ENCODE measurements at regions not wholly inside any gene's neighbourhood (a gene's known extent, or its start where the extent isn't known, plus 50 kb on each side); places are given as distances from the start of the nearest gene placed in this dataset.

DNA sequence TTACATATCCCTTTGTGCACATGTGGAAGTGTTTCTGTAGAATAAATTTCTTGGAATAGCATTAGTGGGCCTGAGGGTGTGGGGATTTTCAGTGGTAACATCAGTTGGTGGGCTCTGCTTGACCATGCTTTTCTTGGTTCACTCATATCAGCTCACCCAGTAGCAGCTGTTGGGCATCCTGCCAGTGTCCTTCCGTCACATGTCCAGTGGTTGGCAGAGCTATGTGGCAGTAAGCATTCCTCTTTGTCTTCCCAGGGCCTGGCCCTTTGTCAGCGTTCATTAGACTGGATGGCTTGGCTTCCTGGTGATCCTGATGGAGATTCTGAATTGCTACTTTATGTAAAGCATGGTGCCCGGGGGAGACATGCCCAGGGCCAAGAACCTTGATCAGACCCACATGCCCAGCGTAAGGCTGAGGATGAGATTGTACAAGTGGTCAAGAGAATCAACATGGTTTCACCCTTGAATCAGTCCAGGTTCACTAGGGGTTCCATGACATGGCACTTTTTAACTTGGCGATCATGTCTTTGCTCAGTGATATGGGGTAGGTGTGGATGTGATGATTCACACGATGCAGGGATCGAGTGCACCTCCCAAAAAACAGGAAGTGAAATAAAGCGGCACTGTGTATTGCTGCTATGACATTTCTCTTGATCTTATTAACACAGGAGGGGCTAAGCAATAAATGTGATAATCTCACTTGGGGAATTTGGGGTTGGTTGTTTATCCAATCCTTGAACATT lies 72.1 kb upstream of the IGFBP7 start:
- H3K4me1 ChIP-seq (ENCODE audit: insufficient read depth) = peaks cover 30% of the 10 kb centered on the region
- H3K79me2 ChIP-seq (replicated peaks; ENCODE audit: insufficient read depth) = no peaks in the 10 kb centered on the region
- H3K9me3 Mint-ChIP-seq = no peaks in the 10 kb centered on the region; the same call in 2 of the 3 replicates
- H3K27ac Mint-ChIP-seq = no peak overlapping the region
- H3K27me3 Mint-ChIP-seq (ENCODE audit: insufficient read depth, low read depth, poor library complexity) = no peaks in the 10 kb centered on the region
- H3K4me1 Mint-ChIP-seq = peaks cover 32% of the 10 kb centered on the region
- no peaks in the 10 kb centered on the region for H3K36me3 ChIP-seq (ENCODE audit: insufficient read depth)
- H3K9me2 ChIP-seq (ENCODE audit: insufficient read depth) = peaks cover 7% of the 10 kb centered on the region; the same call in 1 of the 2 replicates
- H3K27ac ChIP-seq (ENCODE audit: low read depth) = no peak overlapping the region
- H4K20me1 ChIP-seq (replicated peaks; ENCODE audit: insufficient read depth) = no peaks in the 10 kb centered on the region
- no peaks in the 10 kb centered on the region for H3K27me3 ChIP-seq (ENCODE audit: insufficient read depth)
- H3K4me3 Mint-ChIP-seq = no peak overlapping the region
- no peak overlapping the region for H2AFZ ChIP-seq
- no peak overlapping the region for H3K4me3 ChIP-seq
- no peak for DNase-seq (ENCODE audit: low spot score)
- H3K36me3 Mint-ChIP-seq (ENCODE audit: low read depth) = no peaks in the 10 kb centered on the region
- no peak overlapping the region for H3K4me2 ChIP-seq
- no peak for ATAC-seq
- TF ChIP-seq STAT1 (IDR thresholded peaks at IDR 0.05; ENCODE audit: unreplicated experiment) (no peak), CREB1 (CRISPR knock-in tag; IDR thresholded peaks at IDR 0.05; ENCODE audit: low read depth) (no peak), NANOG (IDR thresholded peaks at IDR 0.05; ENCODE audit: borderline replicate concordance) (no peak), EZH2phosphoT487 (IDR thresholded peaks at IDR 0.05; ENCODE audit: unreplicated experiment) (no peak), ZNF331 (CRISPR knock-in tag; IDR thresholded peaks at IDR 0.05; ENCODE audit: low read depth) (no peak), EZH2 (IDR thresholded peaks at IDR 0.05; ENCODE audit: low read depth, unreplicated experiment) (no peak), POLR2AphosphoS5 (IDR thresholded peaks at IDR 0.05; ENCODE audit: low read depth) (no peak), ZNF114 (CRISPR knock-in tag; IDR thresholded peaks at IDR 0.05) (no peak), JUNB (IDR thresholded peaks at IDR 0.05; ENCODE audit: unreplicated experiment) (no peak)
- TF ChIP-seq, protein P1, sequence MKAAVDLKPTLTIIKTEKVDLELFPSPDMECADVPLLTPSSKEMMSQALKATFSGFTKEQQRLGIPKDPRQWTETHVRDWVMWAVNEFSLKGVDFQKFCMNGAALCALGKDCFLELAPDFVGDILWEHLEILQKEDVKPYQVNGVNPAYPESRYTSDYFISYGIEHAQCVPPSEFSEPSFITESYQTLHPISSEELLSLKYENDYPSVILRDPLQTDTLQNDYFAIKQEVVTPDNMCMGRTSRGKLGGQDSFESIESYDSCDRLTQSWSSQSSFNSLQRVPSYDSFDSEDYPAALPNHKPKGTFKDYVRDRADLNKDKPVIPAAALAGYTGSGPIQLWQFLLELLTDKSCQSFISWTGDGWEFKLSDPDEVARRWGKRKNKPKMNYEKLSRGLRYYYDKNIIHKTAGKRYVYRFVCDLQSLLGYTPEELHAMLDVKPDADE (IDR thresholded peaks at IDR 0.05) = no peak
- TF ChIP-seq, protein P2, sequence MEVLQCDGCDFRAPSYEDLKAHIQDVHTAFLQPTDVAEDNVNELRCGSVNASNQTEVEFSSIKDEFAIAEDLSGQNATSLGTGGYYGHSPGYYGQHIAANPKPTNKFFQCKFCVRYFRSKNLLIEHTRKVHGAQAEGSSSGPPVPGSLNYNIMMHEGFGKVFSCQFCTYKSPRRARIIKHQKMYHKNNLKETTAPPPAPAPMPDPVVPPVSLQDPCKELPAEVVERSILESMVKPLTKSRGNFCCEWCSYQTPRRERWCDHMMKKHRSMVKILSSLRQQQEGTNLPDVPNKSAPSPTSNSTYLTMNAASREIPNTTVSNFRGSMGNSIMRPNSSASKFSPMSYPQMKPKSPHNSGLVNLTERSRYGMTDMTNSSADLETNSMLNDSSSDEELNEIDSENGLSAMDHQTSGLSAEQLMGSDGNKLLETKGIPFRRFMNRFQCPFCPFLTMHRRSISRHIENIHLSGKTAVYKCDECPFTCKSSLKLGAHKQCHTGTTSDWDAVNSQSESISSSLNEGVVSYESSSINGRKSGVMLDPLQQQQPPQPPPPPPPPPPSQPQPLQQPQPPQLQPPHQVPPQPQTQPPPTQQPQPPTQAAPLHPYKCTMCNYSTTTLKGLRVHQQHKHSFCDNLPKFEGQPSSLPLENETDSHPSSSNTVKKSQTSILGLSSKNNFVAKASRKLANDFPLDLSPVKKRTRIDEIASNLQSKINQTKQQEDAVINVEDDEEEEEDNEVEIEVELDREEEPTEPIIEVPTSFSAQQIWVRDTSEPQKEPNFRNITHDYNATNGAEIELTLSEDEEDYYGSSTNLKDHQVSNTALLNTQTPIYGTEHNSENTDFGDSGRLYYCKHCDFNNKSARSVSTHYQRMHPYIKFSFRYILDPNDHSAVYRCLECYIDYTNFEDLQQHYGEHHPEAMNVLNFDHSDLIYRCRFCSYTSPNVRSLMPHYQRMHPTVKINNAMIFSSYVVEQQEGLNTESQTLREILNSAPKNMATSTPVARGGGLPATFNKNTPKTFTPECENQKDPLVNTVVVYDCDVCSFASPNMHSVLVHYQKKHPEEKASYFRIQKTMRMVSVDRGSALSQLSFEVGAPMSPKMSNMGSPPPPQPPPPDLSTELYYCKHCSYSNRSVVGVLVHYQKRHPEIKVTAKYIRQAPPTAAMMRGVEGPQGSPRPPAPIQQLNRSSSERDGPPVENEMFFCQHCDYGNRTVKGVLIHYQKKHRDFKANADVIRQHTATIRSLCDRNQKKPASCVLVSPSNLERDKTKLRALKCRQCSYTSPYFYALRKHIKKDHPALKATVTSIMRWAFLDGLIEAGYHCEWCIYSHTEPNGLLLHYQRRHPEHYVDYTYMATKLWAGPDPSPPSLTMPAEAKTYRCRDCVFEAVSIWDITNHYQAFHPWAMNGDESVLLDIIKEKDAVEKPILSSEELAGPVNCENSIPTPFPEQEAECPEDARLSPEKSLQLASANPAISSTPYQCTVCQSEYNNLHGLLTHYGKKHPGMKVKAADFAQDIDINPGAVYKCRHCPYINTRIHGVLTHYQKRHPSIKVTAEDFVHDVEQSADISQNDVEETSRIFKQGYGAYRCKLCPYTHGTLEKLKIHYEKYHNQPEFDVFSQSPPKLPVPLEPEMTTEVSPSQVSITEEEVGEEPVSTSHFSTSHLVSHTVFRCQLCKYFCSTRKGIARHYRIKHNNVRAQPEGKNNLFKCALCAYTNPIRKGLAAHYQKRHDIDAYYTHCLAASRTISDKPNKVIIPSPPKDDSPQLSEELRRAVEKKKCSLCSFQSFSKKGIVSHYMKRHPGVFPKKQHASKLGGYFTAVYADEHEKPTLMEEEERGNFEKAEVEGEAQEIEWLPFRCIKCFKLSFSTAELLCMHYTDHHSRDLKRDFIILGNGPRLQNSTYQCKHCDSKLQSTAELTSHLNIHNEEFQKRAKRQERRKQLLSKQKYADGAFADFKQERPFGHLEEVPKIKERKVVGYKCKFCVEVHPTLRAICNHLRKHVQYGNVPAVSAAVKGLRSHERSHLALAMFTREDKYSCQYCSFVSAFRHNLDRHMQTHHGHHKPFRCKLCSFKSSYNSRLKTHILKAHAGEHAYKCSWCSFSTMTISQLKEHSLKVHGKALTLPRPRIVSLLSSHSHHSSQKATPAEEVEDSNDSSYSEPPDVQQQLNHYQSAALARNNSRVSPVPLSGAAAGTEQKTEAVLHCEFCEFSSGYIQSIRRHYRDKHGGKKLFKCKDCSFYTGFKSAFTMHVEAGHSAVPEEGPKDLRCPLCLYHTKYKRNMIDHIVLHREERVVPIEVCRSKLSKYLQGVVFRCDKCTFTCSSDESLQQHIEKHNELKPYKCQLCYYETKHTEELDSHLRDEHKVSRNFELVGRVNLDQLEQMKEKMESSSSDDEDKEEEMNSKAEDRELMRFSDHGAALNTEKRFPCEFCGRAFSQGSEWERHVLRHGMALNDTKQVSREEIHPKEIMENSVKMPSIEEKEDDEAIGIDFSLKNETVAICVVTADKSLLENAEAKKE (CRISPR knock-in tag; IDR thresholded peaks at IDR 0.05) = no peak
- TF ChIP-seq, protein P3, sequence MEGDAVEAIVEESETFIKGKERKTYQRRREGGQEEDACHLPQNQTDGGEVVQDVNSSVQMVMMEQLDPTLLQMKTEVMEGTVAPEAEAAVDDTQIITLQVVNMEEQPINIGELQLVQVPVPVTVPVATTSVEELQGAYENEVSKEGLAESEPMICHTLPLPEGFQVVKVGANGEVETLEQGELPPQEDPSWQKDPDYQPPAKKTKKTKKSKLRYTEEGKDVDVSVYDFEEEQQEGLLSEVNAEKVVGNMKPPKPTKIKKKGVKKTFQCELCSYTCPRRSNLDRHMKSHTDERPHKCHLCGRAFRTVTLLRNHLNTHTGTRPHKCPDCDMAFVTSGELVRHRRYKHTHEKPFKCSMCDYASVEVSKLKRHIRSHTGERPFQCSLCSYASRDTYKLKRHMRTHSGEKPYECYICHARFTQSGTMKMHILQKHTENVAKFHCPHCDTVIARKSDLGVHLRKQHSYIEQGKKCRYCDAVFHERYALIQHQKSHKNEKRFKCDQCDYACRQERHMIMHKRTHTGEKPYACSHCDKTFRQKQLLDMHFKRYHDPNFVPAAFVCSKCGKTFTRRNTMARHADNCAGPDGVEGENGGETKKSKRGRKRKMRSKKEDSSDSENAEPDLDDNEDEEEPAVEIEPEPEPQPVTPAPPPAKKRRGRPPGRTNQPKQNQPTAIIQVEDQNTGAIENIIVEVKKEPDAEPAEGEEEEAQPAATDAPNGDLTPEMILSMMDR (conservative IDR thresholded peaks at IDR 0.05; ENCODE audit: low read depth in 2 of 2) = no peak
- TF ChIP-seq, protein P4, sequence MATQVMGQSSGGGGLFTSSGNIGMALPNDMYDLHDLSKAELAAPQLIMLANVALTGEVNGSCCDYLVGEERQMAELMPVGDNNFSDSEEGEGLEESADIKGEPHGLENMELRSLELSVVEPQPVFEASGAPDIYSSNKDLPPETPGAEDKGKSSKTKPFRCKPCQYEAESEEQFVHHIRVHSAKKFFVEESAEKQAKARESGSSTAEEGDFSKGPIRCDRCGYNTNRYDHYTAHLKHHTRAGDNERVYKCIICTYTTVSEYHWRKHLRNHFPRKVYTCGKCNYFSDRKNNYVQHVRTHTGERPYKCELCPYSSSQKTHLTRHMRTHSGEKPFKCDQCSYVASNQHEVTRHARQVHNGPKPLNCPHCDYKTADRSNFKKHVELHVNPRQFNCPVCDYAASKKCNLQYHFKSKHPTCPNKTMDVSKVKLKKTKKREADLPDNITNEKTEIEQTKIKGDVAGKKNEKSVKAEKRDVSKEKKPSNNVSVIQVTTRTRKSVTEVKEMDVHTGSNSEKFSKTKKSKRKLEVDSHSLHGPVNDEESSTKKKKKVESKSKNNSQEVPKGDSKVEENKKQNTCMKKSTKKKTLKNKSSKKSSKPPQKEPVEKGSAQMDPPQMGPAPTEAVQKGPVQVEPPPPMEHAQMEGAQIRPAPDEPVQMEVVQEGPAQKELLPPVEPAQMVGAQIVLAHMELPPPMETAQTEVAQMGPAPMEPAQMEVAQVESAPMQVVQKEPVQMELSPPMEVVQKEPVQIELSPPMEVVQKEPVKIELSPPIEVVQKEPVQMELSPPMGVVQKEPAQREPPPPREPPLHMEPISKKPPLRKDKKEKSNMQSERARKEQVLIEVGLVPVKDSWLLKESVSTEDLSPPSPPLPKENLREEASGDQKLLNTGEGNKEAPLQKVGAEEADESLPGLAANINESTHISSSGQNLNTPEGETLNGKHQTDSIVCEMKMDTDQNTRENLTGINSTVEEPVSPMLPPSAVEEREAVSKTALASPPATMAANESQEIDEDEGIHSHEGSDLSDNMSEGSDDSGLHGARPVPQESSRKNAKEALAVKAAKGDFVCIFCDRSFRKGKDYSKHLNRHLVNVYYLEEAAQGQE (IDR thresholded peaks at IDR 0.05; ENCODE audit: unreplicated experiment) = no peak
- no peaks in the 10 kb centered on the region for H3F3A ChIP-seq (replicated peaks; ENCODE audit: low read depth)

Data from GM23338 (cell line).